Activated gamma-delta T cell treated with Interleukin-2 at 50 U/mL for 16 hours (primary cell): ENCODE measurements at regions not wholly inside any gene's neighbourhood (a gene's known extent, or its start where the extent isn't known, plus 50 kb on each side); places are given as distances from the start of the nearest gene placed in this dataset.
"Not testable (repeated sequence)": the region's sequence is repeated elsewhere in the genome, so short reads cannot be mapped to it uniquely, and the experiment has no call there.

ENCODE experiments used
- DNase-seq: peaks from one replicate; pipeline ENCODE4 v3.0.0-alpha.2; 2020

DNA sequence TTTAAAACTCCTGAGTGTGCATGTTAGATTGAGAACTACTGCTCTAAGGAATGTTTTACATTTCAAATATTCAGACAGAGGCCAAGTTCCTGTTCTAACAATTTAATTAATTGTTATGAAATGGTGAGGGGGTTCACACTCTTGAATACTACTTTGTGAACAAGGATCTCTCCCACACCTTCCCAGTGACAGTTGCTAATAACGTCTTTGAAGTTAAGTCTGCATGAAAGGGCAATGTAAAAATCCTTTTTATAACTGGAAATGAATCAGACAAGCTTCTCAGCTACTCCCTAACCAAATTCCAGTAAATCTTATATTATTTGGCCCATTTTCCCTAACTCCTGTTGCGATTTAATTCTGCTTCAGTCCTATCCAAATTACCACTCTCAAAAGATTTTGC lies 828.5 kb upstream of the ADAMTS5 start:
- DNase-seq: no peak

GRCh38 chr21:27793901-27794300 lies 827.0 kb upstream of the ADAMTS5 start:
- DNase-seq: no peak

- no peak for DNase-seq
Measured at GRCh38 chr21:27787046-27787445, 820.2 kb upstream of the ADAMTS5 start.

DNA sequence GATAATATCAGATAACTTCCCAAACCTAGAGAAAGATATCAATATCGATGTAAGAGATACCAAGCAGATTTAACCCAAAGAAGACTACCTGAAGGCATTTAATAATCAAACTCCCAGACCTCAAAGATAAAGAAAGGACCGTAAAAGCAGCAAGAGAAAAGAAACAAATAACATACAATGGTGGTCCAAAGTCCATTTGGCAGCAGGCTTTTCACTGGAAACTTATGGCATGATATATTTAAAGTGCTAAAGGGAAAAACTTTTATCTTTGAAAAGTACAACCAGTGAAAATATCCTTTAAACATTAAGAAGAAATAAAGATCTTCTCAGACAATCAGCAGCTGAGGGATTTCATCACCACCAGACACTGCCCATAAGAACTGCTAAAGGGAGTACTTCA lies 812.7 kb upstream of the ADAMTS5 start:
- DNase-seq: no peak

GRCh38 chr21:27776925-27777553 lies 810.2 kb upstream of the ADAMTS5 start:
- DNase-seq: no peak

DNA sequence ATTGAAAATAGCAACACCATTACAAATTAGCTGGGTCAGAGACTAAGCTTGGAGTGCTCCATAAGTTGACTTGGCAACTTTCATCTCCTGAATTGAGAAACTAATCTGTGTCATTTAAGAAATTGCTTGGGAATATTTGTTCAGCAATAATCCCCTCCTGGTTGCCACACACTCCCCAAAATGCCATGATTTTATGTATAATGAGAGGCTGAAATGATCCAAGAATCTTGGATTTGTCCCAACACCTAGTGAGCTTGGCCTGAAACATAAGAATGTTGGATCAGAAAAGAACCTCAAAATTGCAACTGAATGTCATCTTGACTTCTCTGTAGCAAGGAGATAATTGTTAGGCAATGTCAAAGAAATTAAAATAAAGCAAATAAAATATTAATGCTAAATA lies 805.9 kb upstream of the ADAMTS5 start:
- no peak for DNase-seq

DNA sequence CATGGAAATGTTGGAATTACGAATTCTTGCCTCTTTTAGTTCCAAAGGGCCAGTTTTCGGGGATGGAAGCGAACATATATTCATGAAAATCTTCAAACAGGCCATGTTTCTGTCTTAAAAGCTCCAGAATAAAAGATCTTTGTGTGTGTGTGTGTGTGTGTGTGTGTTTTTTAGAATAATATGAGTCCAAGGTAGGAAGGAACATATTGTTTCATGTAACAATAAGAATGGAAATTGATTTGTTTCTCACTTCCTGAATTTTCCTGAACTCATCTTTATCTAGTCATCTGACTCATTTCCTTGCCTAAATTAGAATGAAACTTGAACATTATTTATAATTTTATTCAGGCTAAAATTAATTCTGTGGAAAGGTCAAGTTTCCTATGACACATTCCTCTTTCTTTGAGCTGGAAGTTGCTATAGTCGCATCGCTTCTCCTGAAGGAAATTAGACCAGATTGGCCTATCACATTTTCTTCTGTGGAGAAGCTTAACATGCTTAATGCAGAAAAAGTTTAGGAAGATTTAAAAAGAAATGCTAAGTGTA lies 805.1 kb upstream of the ADAMTS5 start:
- DNase-seq: no peak

DNA sequence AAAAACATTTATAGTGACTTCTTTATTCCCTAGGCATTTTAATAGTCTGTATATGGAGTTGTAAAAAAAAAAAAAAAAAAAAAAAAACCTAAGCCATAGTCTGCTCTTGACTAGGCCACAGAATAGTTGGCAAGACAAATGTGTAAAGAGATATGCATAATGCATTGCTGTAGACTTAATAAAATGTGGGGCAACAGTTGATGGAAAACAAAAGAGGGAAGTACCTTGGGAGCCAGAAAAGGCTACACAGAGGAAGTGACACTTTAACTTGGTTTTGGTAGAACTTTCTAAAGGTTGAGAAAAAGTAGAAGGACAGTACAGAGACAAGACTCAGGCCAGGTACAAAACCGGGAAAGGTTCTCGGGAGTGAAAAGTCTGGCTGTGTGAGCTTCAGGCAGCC lies 802.9 kb upstream of the ADAMTS5 start:
- no peak for DNase-seq

DNA sequence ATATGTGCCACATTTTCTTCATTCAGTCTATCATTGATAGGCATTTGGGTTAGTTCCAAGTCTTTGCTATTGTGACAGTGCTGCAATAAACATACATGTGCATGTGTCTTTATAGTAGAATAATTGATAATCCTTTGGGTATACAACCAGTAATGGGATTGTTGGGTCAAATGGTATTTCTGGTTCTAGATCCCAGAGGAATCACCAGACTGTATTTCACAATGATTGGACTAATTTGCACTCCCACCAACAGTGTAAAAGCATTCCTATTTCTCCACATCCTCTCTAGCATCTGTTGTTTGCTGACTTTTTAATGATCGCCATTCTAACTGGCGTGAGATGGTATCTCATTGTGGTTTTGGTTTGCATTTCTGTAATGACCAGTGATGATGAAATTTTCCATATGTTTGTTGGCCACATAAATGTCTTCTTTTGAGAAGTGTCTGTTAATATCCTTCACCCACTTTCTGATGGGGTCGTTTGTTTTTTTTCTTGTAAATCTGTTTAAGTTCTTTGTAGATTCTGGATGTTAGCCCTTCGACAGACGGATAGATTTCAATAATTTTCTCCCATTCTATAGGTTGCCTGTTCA lies 801.3 kb upstream of the ADAMTS5 start:
- DNase-seq: not testable (repeated sequence)

DNA sequence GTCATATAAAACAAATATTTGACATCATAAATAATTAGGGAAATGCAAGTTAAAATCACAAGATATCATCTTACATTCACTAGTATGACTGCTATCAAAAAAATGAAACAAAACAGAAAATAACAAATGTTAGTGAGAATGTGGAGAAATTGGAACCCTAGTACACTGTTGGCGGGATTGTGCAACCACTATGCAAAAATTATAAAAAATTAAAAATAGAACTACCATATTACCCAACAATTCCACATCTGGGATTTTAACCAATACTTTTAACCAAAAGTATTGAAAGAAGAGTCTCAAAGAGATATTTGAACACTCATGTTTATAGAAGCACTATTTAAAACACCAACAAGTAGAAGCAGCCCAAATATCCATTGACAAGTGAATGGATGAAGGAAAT lies 797.2 kb upstream of the ADAMTS5 start:
- DNase-seq: no peak

DNA sequence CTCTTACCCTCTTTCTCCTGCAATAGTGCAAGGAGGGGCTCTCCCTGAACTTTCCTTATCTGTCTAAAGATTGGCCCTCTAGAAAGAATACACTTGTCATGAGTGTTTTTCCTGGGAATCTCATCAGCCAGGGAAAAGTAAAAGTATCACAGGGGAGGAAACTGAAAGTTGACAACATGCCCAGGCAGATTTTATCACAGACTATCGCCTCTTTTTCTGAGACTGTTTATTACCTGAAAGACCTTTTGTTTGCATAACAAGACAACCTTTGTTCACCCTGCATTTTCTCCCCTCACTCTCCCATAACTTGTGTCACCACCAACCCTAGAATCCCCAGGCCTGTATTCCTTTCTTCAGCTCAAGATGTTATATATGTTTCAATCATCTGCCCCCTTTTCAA lies 794.7 kb upstream of the ADAMTS5 start:
- no peak for DNase-seq

GRCh38 chr21:27759820-27760219 lies 792.9 kb upstream of the ADAMTS5 start:
- DNase-seq: no peak

DNA sequence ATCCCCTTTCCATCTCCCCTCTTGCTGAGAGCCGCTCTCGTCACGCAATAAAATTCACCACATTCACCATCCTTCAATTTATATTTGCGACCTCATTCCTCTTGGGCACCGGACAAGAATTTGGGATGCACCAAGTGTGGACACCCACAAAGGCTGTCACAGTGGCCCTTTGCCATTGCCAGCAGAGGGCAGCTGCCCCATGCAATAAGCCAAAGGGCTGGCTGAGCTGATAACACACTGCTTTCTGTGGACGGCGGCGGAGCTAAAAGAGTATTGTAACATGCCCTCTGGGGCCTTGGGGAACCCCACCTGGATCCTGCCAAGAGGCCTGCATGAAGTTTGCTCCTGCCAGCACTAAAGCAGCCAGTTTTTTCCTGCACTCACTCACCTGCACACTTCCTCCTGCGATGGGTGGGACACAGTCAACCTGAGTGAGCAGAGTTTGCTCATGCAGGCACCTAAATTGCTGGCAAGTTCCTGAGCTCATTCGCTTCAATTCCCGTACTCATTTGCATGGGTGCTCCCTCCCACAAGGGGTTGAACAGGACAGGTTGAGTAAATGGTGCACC lies 792.3 kb upstream of the ADAMTS5 start:
- DNase-seq: no peak

GRCh38 chr21:27756191-27756590 lies 789.3 kb upstream of the ADAMTS5 start:
- DNase-seq: no peak

DNA sequence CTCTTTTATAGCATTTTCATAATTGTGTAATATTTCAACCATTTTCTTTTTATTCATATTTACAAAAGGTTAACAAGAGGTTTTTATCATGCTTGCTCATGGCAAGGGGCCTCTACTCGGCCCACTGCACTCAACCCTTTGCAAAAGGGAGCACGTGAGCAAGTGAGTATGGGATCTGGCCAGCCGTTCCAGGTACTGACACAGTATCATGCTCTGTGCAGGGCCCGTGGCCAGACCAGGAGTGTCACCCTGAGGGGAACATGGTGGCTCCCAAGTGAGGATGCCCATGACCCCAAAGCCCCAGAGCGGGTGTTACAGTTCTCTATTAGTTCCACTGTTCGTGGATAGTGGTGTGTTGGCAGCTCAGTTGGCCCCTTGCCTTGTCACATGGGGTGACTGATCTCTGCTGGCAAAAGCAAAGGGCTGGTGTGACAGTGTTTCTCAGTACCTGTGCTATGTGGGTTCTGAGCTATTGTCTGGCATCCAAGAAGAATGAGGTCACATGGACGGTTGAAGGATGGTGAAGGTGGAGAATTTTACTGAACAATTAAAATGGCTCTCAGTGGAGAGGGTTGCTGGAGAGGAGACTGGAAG lies 777.2 kb upstream of the ADAMTS5 start:
- no peak for DNase-seq

GRCh38 chr21:27741736-27742135 lies 774.8 kb upstream of the ADAMTS5 start:
- DNase-seq: no peak

DNA sequence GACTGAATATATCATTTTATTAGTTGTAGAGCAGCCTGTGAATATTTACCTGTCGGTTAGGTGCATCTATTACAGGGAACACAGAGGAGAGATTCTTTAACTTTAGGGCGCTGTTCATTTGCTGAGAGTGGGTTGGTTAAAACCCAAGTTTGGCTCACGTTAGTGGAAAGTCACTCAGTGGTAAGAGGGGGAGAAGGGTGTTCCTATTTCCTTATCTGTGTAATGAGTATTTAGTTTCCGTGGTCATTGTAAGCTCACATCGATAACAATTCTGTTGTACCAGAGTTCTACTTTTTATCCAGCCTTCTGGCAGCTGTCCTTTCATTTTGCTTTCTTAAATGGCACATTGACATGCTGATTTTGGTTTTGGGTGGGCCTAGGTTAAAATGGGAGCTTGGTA lies 773.2 kb upstream of the ADAMTS5 start:
- DNase-seq: no peak

DNA sequence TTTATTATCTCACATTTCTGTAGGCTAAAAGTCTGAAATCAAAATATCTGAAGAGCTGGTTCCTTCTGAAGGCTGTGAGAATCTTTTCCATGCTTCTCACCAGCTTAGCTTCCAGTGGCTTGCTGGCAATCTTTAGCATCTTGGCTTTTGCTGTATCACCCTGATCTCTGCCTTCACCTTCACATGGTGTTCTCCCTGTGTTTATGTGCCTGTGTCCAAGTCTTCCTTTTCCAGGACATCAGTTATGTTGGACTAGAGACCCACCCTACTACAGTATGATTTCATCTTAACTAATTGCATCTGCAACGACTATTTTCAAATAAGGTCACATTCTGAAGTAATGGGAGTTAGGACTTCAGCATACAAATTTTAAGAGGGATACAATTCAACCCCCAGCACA lies 772.3 kb upstream of the ADAMTS5 start:
- no peak for DNase-seq

- no peak for DNase-seq
Measured at GRCh38 chr21:27735699-27736098, 768.8 kb upstream of the ADAMTS5 start.

GRCh38 chr21:27734146-27734545 lies 767.3 kb upstream of the ADAMTS5 start:
- DNase-seq: no peak

DNA sequence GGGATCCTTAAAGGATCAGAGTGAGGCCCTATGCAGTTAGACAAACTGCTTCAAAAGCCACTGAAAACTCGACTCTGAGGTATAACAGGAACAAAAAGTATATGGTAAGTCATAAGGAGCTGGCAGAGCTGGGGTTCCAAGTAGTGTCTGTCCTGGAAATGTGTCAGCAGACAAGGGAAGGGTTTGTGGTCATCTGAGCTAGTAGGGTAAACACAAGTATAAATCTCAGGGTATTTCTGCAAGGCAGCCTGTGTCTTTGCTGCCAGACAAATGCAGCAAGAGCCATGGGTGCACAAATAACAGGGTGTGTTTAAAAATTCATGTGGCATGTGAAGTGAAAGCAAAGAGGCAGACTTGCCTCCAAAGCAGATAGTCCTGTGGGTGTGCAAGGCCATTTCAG lies 759.0 kb upstream of the ADAMTS5 start:
- no peak for DNase-seq

DNA sequence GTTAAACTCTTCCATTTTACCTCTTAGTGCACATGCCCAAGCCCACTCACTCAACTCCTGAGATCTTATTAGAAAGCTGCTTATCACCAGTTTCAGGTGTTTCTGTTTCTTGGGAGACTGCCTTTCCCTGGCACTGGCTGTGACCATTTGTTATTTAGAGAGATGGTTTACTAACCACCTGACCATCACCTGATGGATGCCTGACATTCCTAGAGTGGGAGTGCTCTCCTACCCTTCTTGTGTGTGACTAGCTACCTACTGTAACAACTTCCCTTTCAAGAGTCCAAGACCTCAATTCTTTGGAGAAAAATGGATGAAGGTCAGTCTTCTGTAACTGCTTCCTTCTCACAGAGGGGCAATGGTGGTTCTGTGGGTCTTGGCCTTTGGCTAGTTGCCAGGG lies 755.2 kb upstream of the ADAMTS5 start:
- no peak for DNase-seq

GRCh38 chr21:27721675-27722074 lies 754.8 kb upstream of the ADAMTS5 start:
- DNase-seq: no peak

DNA sequence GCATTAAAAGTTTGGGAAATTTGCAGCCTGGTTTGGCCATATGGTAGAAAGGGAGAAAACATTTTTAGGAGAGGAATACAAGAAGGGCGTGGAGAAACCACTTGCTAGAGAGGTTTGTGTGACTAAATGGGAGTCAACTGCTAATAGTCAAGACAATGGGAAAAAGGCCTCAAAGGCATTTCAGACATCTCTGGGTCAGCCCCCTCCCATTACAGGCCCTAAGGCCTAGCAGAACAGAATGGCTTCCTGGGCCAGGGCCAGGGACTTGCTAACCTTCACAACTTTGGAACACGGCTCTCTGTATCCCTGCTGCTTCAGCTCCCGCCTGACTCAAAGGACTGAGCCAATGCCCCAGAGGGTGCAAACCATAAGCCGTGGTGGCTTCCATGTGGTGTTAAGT lies 752.3 kb upstream of the ADAMTS5 start:
- DNase-seq: no peak
